ENCODE measurements at regions not wholly inside any gene's neighbourhood (a gene's known extent, or its start where the extent isn't known, plus 50 kb on each side); places are given as distances from the start of the nearest gene placed in this dataset.
"Not testable (repeated sequence)": the region's sequence is repeated elsewhere in the genome, so short reads cannot be mapped to it uniquely, and the experiment has no call there.

DNA sequence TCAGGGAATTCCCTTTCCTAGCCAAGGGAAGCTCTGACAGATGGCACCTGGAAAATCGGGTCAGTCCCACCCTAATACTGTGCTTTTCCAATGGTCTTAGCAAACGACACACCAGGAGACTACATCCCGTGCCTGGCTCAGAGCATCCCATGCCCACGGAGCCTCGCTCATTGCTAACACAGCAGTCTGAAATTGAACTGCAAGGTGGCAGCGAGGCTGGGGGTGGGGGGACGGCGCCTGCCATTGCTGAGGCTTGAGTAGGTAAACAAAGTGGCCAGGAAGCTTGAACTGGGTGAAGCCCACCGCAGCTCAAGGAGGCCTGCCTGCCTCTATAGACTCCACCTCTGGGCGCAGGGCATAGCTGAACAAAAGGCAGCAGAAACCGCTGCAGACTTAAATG lies 279.5 kb upstream of the LUZP2 start:
- TF ChIP-seq, protein P1, sequence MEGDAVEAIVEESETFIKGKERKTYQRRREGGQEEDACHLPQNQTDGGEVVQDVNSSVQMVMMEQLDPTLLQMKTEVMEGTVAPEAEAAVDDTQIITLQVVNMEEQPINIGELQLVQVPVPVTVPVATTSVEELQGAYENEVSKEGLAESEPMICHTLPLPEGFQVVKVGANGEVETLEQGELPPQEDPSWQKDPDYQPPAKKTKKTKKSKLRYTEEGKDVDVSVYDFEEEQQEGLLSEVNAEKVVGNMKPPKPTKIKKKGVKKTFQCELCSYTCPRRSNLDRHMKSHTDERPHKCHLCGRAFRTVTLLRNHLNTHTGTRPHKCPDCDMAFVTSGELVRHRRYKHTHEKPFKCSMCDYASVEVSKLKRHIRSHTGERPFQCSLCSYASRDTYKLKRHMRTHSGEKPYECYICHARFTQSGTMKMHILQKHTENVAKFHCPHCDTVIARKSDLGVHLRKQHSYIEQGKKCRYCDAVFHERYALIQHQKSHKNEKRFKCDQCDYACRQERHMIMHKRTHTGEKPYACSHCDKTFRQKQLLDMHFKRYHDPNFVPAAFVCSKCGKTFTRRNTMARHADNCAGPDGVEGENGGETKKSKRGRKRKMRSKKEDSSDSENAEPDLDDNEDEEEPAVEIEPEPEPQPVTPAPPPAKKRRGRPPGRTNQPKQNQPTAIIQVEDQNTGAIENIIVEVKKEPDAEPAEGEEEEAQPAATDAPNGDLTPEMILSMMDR (IDR thresholded peaks at IDR 0.05; ENCODE audit: low read depth, low read length), result not testable (repeated sequence)
- TF ChIP-seq EZH2phosphoT487 (IDR thresholded peaks at IDR 0.05; ENCODE audit: low read depth), result not testable (repeated sequence)
